Suprapubic skin (tissue), 4 donors: ENCODE measurements at regions not wholly inside any gene's neighbourhood (a gene's known extent, or its start where the extent isn't known, plus 50 kb on each side); places are given as distances from the start of the nearest gene placed in this dataset.

ENCODE experiments used
- DNase-seq, 2 donors: peaks; one replicate each; pipeline ENCODE4 v3.0.0-alpha.2; 2019; ENCODE audit warnings: low spot score in 2 of 2
- H3K27ac ChIP-seq: fragments of 200-600 bp; sonication (generic); one replicate; pipeline ENCODE4 v1.5.1; 2019
- H3K27me3 ChIP-seq: fragments of 200-600 bp; sonication (generic); one replicate; pipeline ENCODE4 v1.5.1; 2019
- H3K36me3 ChIP-seq: fragments of 200-600 bp; sonication (generic); one replicate; pipeline ENCODE4 v1.5.1; 2019
- H3K4me1 ChIP-seq: fragments of 200-600 bp; sonication (generic); one replicate; pipeline ENCODE4 v1.5.1; 2019
- H3K4me3 ChIP-seq: fragments of 200-600 bp; sonication (generic); one replicate; pipeline ENCODE4 v1.5.1; 2019; ENCODE audit warnings: mild to moderate bottlenecking
- H3K9me3 ChIP-seq: fragments of 200-600 bp; sonication (generic); one replicate; pipeline ENCODE4 v1.5.1; 2019
- EP300 ChIP-seq: sonication (generic); formaldehyde crosslinking; IDR thresholded peaks from one replicate; pipeline ENCODE4 v1.6.1; 2017; ENCODE audit warnings: antibody characterized with exemption
- POLR2A ChIP-seq, 2 donors: fragments of 450-650 bp; IDR thresholded peaks; one replicate each; pipeline ENCODE4 v1.6.1; 2017; ENCODE audit warnings: antibody characterized with exemption in 2 of 2, mild to moderate bottlenecking in 2 of 2, moderate library complexity in 2 of 2
- POLR2AphosphoS5 ChIP-seq, 3 donors: sonication (generic); formaldehyde crosslinking; IDR thresholded peaks; one replicate each; pipeline ENCODE4 v1.6.1; 2017; ENCODE audit warnings: antibody characterized with exemption in 3 of 3
- WGBS: methylation state at CpG from one replicate; pipeline ENCODE4 v1.1.5; 2018; 5-methylcytosine and 5-hydroxymethylcytosine counted together
- TF ChIP-seq, protein P1 (sequence below), 2 donors: fragments of 200-600 bp in 1 of 2; fragments of 450-650 bp in 1 of 2; sonication (generic) in 1 of 2; IDR thresholded peaks; one replicate each; pipeline ENCODE4 v1.5.1; 2016 to 2019; ENCODE audit warnings: antibody characterized with exemption in 2 of 2, mild to moderate bottlenecking in 1 of 2, moderate library complexity in 1 of 2

DNA sequence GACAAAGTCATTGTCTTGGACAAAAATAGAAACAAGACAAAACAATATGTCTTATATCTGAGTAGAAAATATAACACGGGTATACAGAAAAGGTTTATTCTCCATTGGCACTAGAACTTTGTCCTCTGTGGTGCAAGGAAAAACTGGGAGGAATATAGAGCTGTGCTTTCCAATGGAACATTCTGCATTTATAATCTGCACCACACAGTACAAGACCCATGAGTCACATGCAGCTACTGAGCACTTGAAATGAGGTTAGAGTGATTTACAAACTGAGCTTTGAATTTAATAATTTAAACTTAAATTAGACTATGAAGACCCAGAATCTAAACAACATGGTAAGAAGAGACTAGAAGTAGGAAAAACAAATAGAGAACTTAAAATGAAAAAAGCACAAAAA is 86.1 kb downstream of the RAP2A start:
- 78% methylated on average over 1 of the region's 1 CpG for WGBS
- no peaks in the 10 kb centered on the region for H3K4me1 ChIP-seq
- no peak for DNase-seq
- no peaks in the 10 kb centered on the region for H3K36me3 ChIP-seq
- TF ChIP-seq, protein P1, sequence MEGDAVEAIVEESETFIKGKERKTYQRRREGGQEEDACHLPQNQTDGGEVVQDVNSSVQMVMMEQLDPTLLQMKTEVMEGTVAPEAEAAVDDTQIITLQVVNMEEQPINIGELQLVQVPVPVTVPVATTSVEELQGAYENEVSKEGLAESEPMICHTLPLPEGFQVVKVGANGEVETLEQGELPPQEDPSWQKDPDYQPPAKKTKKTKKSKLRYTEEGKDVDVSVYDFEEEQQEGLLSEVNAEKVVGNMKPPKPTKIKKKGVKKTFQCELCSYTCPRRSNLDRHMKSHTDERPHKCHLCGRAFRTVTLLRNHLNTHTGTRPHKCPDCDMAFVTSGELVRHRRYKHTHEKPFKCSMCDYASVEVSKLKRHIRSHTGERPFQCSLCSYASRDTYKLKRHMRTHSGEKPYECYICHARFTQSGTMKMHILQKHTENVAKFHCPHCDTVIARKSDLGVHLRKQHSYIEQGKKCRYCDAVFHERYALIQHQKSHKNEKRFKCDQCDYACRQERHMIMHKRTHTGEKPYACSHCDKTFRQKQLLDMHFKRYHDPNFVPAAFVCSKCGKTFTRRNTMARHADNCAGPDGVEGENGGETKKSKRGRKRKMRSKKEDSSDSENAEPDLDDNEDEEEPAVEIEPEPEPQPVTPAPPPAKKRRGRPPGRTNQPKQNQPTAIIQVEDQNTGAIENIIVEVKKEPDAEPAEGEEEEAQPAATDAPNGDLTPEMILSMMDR (IDR thresholded peaks at IDR 0.05), result no peak
- TF ChIP-seq EP300 (no peak), POLR2AphosphoS5 (IDR thresholded peaks at IDR 0.05) (no peak), POLR2A (IDR thresholded peaks at IDR 0.05) (no peak)
- H3K27me3 ChIP-seq, result no peaks in the 10 kb centered on the region
- H3K4me3 ChIP-seq, result no peak overlapping the region
- no peak overlapping the region for H3K27ac ChIP-seq
- H3K9me3 ChIP-seq, result no peaks in the 10 kb centered on the region

DNA sequence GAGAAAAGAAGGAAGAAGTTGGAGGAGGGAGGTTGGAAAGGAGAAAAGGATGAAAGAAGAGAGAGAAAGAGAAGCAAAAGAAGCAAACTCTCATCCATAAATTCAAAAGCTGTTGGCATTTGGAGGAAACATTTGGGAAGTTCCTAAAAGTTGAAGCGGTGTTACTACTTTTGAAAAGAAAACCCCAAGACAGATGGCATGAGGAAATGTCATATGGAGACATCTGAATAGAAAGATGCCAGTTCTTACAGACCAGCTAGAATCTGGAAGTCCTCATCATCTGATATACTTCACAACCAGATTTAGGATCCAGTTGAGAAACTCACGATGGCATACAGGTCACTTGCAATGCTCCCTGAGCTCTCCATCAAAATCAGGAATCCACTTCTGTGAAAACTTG is 86.9 kb downstream of the RAP2A start:
- DNase-seq, result no peak
- no peaks in the 10 kb centered on the region for H3K27me3 ChIP-seq
- WGBS, result 58% methylated on average over 2 of the region's 2 CpGs
- no peak overlapping the region for H3K4me3 ChIP-seq
- TF ChIP-seq POLR2A (IDR thresholded peaks at IDR 0.05) (no peak), EP300 (no peak), POLR2AphosphoS5 (IDR thresholded peaks at IDR 0.05) (no peak)
- TF ChIP-seq, protein P1 (IDR thresholded peaks at IDR 0.05), result no peak
- no peaks in the 10 kb centered on the region for H3K9me3 ChIP-seq
- no peaks in the 10 kb centered on the region for H3K4me1 ChIP-seq
- no peaks in the 10 kb centered on the region for H3K36me3 ChIP-seq
- H3K27ac ChIP-seq, result no peak overlapping the region

DNA sequence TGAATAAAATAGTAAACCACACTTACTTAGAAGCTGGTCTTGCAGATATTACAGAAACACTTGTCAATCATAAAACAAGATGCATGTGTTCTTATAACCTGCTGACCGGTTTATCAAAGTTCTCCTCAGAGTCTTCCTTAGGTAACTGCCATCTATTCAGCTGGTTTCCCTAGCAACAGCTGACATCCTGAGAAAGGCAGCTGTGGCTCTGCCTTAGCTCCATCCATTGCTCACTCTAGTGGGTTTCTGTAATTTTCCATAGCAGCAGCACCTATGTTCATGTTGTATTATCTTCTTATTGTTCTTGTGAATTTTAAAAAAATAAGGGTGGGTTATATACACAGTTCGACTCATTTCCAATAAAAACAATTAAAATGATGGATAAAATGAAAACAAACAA is 87.8 kb downstream of the RAP2A start:
- Histone ChIP-seq H3K4me1 (no peaks in the 10 kb centered on the region), H3K27ac (no peak overlapping the region), H3K36me3 (no peaks in the 10 kb centered on the region), H3K4me3 (no peak overlapping the region), H3K27me3 (no peaks in the 10 kb centered on the region), H3K9me3 (no peaks in the 10 kb centered on the region)
- DNase-seq, result no peak
- TF ChIP-seq POLR2A (IDR thresholded peaks at IDR 0.05) (no peak), POLR2AphosphoS5 (IDR thresholded peaks at IDR 0.05) (no peak), EP300 (no peak)
- TF ChIP-seq, protein P1 (IDR thresholded peaks at IDR 0.05), result no peak
- 73% methylated on average over 2 of the region's 2 CpGs for WGBS

DNA sequence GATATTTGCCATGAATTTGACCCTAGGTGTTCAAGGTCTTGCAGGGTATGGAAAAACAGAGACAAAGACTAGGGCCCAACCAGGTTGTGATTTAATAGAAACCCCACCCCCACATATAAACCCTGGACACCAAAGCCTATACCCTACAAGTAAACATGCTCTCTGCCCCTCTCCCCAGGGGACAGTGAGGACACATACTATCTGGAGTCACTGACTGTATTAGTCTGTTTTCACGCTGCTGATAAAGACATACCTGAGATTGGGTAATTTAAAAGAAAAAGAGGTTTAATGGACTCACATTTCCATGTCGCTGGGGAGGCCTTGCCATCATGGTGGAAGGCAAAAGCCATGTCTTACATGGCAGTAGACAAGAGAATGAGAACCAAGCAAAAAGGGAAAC is 88.3 kb downstream of the RAP2A start:
- 95% methylated on average over 2 of the region's 2 CpGs for WGBS
- Histone ChIP-seq H3K36me3 (no peaks in the 10 kb centered on the region), H3K4me3 (no peak overlapping the region), H3K4me1 (no peaks in the 10 kb centered on the region), H3K27me3 (no peaks in the 10 kb centered on the region), H3K27ac (no peak overlapping the region), H3K9me3 (no peaks in the 10 kb centered on the region)
- TF ChIP-seq, protein P1 (IDR thresholded peaks at IDR 0.05), result no peak
- TF ChIP-seq POLR2AphosphoS5 (IDR thresholded peaks at IDR 0.05) (no peak), POLR2A (IDR thresholded peaks at IDR 0.05) (no peak), EP300 (no peak)
- DNase-seq, result no peak

DNA sequence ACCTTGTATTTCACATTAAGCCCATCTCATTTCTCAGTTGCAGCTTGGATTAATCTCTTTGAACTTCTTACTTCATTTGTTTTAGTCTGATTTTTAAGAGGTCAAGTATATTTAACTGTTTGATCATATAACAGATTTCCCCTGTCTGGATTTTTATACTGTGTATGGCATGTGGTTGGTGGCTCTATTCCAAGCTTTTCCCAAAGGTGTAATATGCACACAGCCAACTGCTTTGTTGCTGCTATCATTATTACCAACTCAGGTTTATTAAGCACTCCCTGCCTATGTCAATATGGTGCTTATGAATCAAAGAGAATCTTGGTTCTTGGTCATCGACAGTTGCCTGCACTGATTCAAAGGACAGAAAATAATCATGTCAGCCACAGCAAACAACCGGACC is 92.6 kb downstream of the RAP2A start:
- no peaks in the 10 kb centered on the region for H3K36me3 ChIP-seq
- H3K4me3 ChIP-seq, result no peak overlapping the region
- no peak for DNase-seq
- no peaks in the 10 kb centered on the region for H3K27me3 ChIP-seq
- 72% methylated on average over 2 of the region's 2 CpGs for WGBS
- TF ChIP-seq EP300 (no peak), POLR2A (IDR thresholded peaks at IDR 0.05) (no peak), POLR2AphosphoS5 (IDR thresholded peaks at IDR 0.05) (no peak)
- TF ChIP-seq, protein P1 (IDR thresholded peaks at IDR 0.05), result no peak
- no peak overlapping the region for H3K27ac ChIP-seq
- no peaks in the 10 kb centered on the region for H3K9me3 ChIP-seq
- H3K4me1 ChIP-seq, result no peaks in the 10 kb centered on the region
